ENCODE measurements at regions not wholly inside any gene's neighbourhood (a gene's known extent, or its start where the extent isn't known, plus 50 kb on each side); places are given as distances from the start of the nearest gene placed in this dataset.

DNA sequence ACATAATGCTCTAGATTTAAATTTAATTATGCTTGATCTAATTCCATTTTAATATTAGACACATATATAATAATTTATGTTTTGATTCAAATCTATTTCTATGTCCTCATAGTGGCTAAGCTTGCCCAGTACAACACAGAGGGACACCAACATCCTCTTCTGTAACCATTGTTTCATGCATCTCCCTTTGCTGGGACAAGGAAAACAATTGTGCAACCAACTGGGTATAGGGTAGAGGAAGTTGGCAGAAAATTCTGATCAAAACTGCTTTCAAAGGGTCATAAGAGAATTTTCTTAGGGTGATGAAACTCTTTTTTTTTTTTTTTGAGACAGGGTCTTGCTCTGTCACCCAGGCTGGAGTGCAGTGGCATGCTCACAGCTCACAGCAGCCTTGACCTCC is 121.4 kb upstream of the SGO1 start:
- no peak for TF ChIP-seq POLR2A (IDR thresholded peaks at IDR 0.05)
- TF ChIP-seq, protein P1, sequence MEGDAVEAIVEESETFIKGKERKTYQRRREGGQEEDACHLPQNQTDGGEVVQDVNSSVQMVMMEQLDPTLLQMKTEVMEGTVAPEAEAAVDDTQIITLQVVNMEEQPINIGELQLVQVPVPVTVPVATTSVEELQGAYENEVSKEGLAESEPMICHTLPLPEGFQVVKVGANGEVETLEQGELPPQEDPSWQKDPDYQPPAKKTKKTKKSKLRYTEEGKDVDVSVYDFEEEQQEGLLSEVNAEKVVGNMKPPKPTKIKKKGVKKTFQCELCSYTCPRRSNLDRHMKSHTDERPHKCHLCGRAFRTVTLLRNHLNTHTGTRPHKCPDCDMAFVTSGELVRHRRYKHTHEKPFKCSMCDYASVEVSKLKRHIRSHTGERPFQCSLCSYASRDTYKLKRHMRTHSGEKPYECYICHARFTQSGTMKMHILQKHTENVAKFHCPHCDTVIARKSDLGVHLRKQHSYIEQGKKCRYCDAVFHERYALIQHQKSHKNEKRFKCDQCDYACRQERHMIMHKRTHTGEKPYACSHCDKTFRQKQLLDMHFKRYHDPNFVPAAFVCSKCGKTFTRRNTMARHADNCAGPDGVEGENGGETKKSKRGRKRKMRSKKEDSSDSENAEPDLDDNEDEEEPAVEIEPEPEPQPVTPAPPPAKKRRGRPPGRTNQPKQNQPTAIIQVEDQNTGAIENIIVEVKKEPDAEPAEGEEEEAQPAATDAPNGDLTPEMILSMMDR (IDR thresholded peaks at IDR 0.05) = no peak

Measured in thyroid gland (tissue), 4 donors.